A673 (cell line): ENCODE measurements at regions not wholly inside any gene's neighbourhood (a gene's known extent, or its start where the extent isn't known, plus 50 kb on each side); places are given as distances from the start of the nearest gene placed in this dataset.
"Not testable (repeated sequence)": the region's sequence is repeated elsewhere in the genome, so short reads cannot be mapped to it uniquely, and the experiment has no call there.

ENCODE experiments used
- BruUV-seq: library from RNA; stranded (reverse); fragments of 400-500 nt; replicated peaks from 2 replicates; lab custom pipeline; 2021; lab: Mats Ljungman, UMichigan
- CTCF ChIA-PET: fragments of 300-600 bp; sonication (Branson Sonifier 250); formaldehyde crosslinking; loops from one replicate; lab custom pipeline; 2022; ENCODE audit warnings: antibody characterized with exemption; lab: Charles Lee
- POLR2A ChIA-PET: fragments of 300-600 bp; sonication (Branson Sonifier 250); formaldehyde crosslinking; loops from one replicate; lab custom pipeline; 2022; ENCODE audit warnings: antibody characterized with exemption; ENCODE audit not compliant: low non-redundant PET; lab: Charles Lee
- DNase-seq: peaks from one replicate; pipeline ENCODE4 v3.0.0-alpha.2; 2015; ENCODE audit warnings: low spot score
- H3K27ac ChIP-seq: fragments of 200-600 bp; sonication (generic); 2 replicates; pipeline ENCODE4 v1.5.1; 2016; ENCODE audit warnings: mixed run types, low read depth, mild to moderate bottlenecking, mixed read lengths, antibody characterized with exemption, low read length; ENCODE audit not compliant: poor library complexity, severe bottlenecking
- H3K27me3 ChIP-seq: fragments of 200-600 bp; sonication (generic); replicated peaks from 2 replicates; pipeline ENCODE4 v1.6.1; 2017; ENCODE audit warnings: mixed run types, low read depth, mild to moderate bottlenecking, mixed read lengths, antibody characterized with exemption, low read length; ENCODE audit not compliant: insufficient read depth, poor library complexity
- H3K36me3 ChIP-seq: fragments of 200-600 bp; sonication (generic); 2 replicates; pipeline ENCODE4 v1.6.1; 2016; ENCODE audit warnings: mixed run types, mild to moderate bottlenecking, mixed read lengths, antibody characterized with exemption, low read length; ENCODE audit not compliant: insufficient read depth, poor library complexity, severe bottlenecking
- H3K4me1 ChIP-seq: fragments of 200-600 bp; sonication (generic); 2 replicates; pipeline ENCODE4 v1.6.1; 2017; ENCODE audit warnings: mixed run types, mild to moderate bottlenecking, mixed read lengths, antibody characterized with exemption, low read length; ENCODE audit not compliant: insufficient read depth, poor library complexity, severe bottlenecking
- H3K4me3 ChIP-seq: fragments of 200-600 bp; sonication (generic); 2 replicates; pipeline ENCODE4 v1.5.1; 2016; ENCODE audit warnings: low read depth, mixed run types, mild to moderate bottlenecking, mixed read lengths, low read length; ENCODE audit not compliant: poor library complexity, severe bottlenecking
- H3K9me3 ChIP-seq: fragments of 200-600 bp; sonication (generic); 2 replicates; pipeline ENCODE4 v1.6.1; 2016; ENCODE audit warnings: mixed run types, low read depth, mild to moderate bottlenecking, mixed read lengths, antibody characterized with exemption, low read length; ENCODE audit not compliant: poor library complexity, severe bottlenecking
- EZH2 ChIP-seq: fragments of 200-600 bp; sonication (generic); IDR thresholded peaks from 2 replicates; pipeline ENCODE4 v1.6.1; 2017; ENCODE audit warnings: borderline replicate concordance, low read depth, mild to moderate bottlenecking, mixed read lengths, antibody characterized with exemption, low read length; ENCODE audit not compliant: poor library complexity, severe bottlenecking
- intact Hi-C: fragments of 100-400 bp; cut with micrococcal nuclease; formaldehyde crosslinking; loops from one replicate; pipeline ENCODE4 v1.10.0; 2022; ENCODE audit not compliant: unreplicated experiment
- TF ChIP-seq, protein P1 (sequence below): fragments of 300-800, 200-600 bp; sonication (generic); conservative IDR thresholded peaks from 2 replicates; pipeline ENCODE4 v1.5.1; 2017; ENCODE audit warnings: low read depth, mild to moderate bottlenecking, antibody characterized with exemption, low read length, moderate library complexity, mixed read lengths

DNA sequence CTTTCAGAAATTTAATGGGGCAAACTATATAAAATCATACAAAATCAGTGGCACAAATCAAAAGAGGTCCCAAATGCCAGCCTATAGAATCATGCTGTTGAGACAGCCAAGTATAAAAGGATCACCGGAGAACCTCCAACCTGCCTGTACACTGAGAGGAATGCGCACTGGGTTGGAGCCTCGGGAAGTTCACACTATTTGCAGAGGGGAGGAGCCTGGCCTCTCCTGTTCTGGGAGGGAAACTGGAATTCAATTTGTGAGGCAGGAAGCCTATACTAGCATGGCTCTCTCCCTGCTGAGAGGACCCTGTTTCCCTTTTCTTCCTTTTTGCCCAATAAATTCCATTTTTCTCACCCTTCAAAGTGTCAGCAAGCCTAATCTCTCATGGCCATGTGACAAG, 406.0 kb downstream of the HINT1 start:
- no peak for TF ChIP-seq EZH2
- TF ChIP-seq, protein P1, sequence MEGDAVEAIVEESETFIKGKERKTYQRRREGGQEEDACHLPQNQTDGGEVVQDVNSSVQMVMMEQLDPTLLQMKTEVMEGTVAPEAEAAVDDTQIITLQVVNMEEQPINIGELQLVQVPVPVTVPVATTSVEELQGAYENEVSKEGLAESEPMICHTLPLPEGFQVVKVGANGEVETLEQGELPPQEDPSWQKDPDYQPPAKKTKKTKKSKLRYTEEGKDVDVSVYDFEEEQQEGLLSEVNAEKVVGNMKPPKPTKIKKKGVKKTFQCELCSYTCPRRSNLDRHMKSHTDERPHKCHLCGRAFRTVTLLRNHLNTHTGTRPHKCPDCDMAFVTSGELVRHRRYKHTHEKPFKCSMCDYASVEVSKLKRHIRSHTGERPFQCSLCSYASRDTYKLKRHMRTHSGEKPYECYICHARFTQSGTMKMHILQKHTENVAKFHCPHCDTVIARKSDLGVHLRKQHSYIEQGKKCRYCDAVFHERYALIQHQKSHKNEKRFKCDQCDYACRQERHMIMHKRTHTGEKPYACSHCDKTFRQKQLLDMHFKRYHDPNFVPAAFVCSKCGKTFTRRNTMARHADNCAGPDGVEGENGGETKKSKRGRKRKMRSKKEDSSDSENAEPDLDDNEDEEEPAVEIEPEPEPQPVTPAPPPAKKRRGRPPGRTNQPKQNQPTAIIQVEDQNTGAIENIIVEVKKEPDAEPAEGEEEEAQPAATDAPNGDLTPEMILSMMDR, result no peak
- BruUV-seq, result no TSS peak
- no peak overlapping the region for H3K27ac ChIP-seq
- H3K27me3 ChIP-seq, result no peaks in the 10 kb centered on the region
- intact Hi-C loops, result no loop called here
- no peaks in the 10 kb centered on the region for H3K4me1 ChIP-seq
- no peaks in the 10 kb centered on the region for H3K9me3 ChIP-seq
- ChIA-PET CTCF (no interaction called here), POLR2A (no interaction called here)
- DNase-seq, result no peak
- H3K36me3 ChIP-seq, result no peaks in the 10 kb centered on the region
- no peak overlapping the region for H3K4me3 ChIP-seq

DNA sequence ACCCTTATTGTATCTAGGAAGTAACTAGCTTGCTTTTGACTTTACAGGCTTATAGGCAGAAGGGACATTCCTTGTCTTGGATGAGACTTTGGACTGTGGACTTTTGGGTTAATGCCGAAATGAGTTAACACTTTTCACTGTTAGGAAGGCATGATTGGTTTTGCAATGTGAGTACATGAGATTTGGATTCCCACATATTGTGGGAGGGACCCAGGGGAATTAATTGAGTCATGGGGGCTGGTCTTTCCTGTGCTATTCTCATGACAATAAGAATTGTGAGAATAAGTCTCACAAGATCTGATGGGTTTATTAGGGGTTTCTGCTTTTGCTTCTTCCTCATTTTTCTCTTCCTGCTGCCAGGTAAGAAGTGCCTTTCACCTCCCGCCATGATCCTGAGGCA, 417.5 kb downstream of the HINT1 start:
- DNase-seq, result peak; percentile 5
- no peaks in the 10 kb centered on the region for H3K36me3 ChIP-seq
- no peaks in the 10 kb centered on the region for H3K4me1 ChIP-seq
- no peaks in the 10 kb centered on the region for H3K27me3 ChIP-seq
- H3K4me3 ChIP-seq, result no peak overlapping the region
- ChIA-PET POLR2A (no interaction called here), CTCF (no interaction called here)
- no peaks in the 10 kb centered on the region for H3K9me3 ChIP-seq
- TF ChIP-seq, protein P1, result no peak
- TF ChIP-seq EZH2, result no peak
- no peak overlapping the region for H3K27ac ChIP-seq
- no TSS peak for BruUV-seq
- intact Hi-C loops, result no loop called here

DNA sequence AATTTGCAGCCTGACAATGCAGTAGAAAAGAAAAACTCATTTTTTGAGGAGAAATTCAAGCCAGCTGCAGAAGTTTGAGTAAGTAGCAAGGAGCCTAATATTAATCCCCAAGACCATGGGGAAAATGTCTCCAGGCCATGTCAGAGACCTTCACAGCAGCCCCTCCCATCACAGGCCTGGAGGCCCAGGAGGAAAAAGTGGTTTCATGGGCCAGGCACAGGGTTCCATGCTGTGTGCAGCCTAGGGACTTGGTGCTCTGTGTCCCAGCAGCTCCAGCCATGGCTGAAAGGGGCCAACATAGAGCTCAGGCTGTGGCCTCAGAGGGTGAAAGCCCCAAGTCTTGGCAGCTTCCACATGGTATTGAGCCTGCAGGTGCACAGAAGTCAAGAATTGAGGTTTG, 418.4 kb downstream of the HINT1 start:
- DNase-seq, H3K27ac ChIP-seq, BruUV-seq, H3K4me3 ChIP-seq, H3K4me1 ChIP-seq, POLR2A ChIA-PET, H3K27me3 ChIP-seq, intact Hi-C loops, H3K36me3 ChIP-seq, H3K9me3 ChIP-seq, CTCF ChIA-PET: not testable (repeated sequence)

DNA sequence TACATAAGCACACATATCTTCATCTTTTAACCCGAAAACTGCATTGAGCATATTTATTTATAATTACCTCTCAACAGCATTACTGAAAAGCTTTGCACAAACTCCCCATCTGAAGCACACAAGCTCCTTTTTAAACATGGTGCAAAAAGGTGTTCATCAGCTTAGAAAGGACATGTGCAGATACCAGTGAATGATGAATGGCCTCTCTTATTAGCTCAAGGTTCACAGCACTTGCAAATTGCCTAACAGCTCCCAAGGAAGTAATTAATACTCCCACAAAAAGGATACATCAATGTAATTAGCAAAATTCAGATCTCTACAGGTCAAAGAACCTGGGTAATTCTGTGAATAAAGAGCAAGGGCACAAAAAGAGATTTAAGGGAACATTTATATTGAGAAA, 422.0 kb downstream of the HINT1 start:
- H3K27ac ChIP-seq, result no peak overlapping the region
- no peaks in the 10 kb centered on the region for H3K36me3 ChIP-seq
- H3K4me1 ChIP-seq, result no peaks in the 10 kb centered on the region
- no TSS peak for BruUV-seq
- CTCF ChIA-PET, result no interaction called here
- no peak for TF ChIP-seq EZH2
- TF ChIP-seq, protein P1, result no peak
- no peak for DNase-seq
- POLR2A ChIA-PET, result no interaction called here
- no peak overlapping the region for H3K4me3 ChIP-seq
- intact Hi-C loops, result no loop called here
- no peaks in the 10 kb centered on the region for H3K9me3 ChIP-seq
- no peaks in the 10 kb centered on the region for H3K27me3 ChIP-seq
